Ovary (tissue), 3 donors: ENCODE measurements at regions not wholly inside any gene's neighbourhood (a gene's known extent, or its start where the extent isn't known, plus 50 kb on each side); places are given as distances from the start of the nearest gene placed in this dataset.

ENCODE experiments used
- CTCF ChIP-seq, 3 donors: fragments of 450-650 bp in 2 of 3; fragments of 200-600 bp in 1 of 3; IDR thresholded peaks; one replicate each; pipeline versions ENCODE4 v1.5.1 to v1.8.0; 2016 to 2022; ENCODE audit warnings: antibody characterized with exemption in 3 of 3, mild to moderate bottlenecking in 1 of 3
- EP300 ChIP-seq: sonication (generic); formaldehyde crosslinking; IDR thresholded peaks from one replicate; pipeline ENCODE4 v1.6.1; 2017; ENCODE audit warnings: antibody characterized with exemption
- POLR2A ChIP-seq: fragments of 450-650 bp; IDR thresholded peaks from one replicate; pipeline ENCODE4 v1.6.1; 2017; ENCODE audit warnings: antibody characterized with exemption, mild to moderate bottlenecking, moderate library complexity
- donor health status: DM: no; HTN: no; CAD: no.

- TF ChIP-seq CTCF (IDR thresholded peaks at IDR 0.05) (no peak), POLR2A (no peak), EP300 (no peak)
Measured at GRCh38 chr13:107548338-107548737, 667.0 kb downstream of the LIG4 start.
